Testis (tissue), 2 donors: ENCODE measurements at regions not wholly inside any gene's neighbourhood (a gene's known extent, or its start where the extent isn't known, plus 50 kb on each side); places are given as distances from the start of the nearest gene placed in this dataset.
"Not testable (repeated sequence)": the region's sequence is repeated elsewhere in the genome, so short reads cannot be mapped to it uniquely, and the experiment has no call there.

ENCODE experiments used
- DNase-seq: peaks from one replicate; pipeline ENCODE4 v3.0.0-alpha.2; 2019
- H3K27ac ChIP-seq, 2 donors: fragments of 200-600 bp; sonication (generic); one replicate each; pipeline ENCODE4 v1.5.1; 2019
- H3K27me3 ChIP-seq: fragments of 200-600 bp; sonication (generic); one replicate; pipeline ENCODE4 v1.5.1; 2019
- H3K36me3 ChIP-seq: fragments of 200-600 bp; sonication (generic); one replicate; pipeline ENCODE4 v1.5.1; 2017; ENCODE audit warnings: low read depth; ENCODE audit errors: missing control alignments
- H3K4me1 ChIP-seq: fragments of 200-600 bp; sonication (generic); one replicate; pipeline ENCODE4 v1.5.1; 2019
- H3K4me3 ChIP-seq, 2 donors: fragments of 200-600 bp; sonication (generic); one replicate each; pipeline ENCODE4 v1.5.1; 2017 to 2019
- H3K9me3 ChIP-seq: fragments of 200-600 bp; sonication (generic); one replicate; pipeline ENCODE4 v1.5.1; 2017
- POLR2A ChIP-seq: fragments of 450-650 bp; IDR thresholded peaks from one replicate; pipeline ENCODE4 v1.6.1; 2017; ENCODE audit warnings: antibody characterized with exemption, mild to moderate bottlenecking, moderate library complexity
- WGBS, 2 donors: methylation state at CpG; one replicate each; pipeline ENCODE4 v1.1.5; 2018; 5-methylcytosine and 5-hydroxymethylcytosine counted together
- intact Hi-C: fragments of 100-400 bp; cut with DNase I; formaldehyde crosslinking; loops from one replicate; pipeline ENCODE4 v1.15.1; 2023; ENCODE audit warnings: low total_unique reads
- TF ChIP-seq, protein P1 (sequence below), 3 experiments: fragments of 450-650 bp in 2 of 3; fragments of 200-600 bp in 1 of 3; sonication (generic) in 1 of 3; IDR thresholded peaks; one replicate each; pipeline ENCODE4 v1.5.1; 2016 to 2019; ENCODE audit warnings: antibody characterized with exemption in 3 of 3, mild to moderate bottlenecking in 2 of 3, moderate library complexity in 1 of 3

- H3K4me3 ChIP-seq: no peak overlapping the region
- no peaks in the 10 kb centered on the region for H3K9me3 ChIP-seq
- no peak for DNase-seq
- no peaks in the 10 kb centered on the region for H3K4me1 ChIP-seq
- 85 to 88% methylated on average over 4 of the region's 4 CpGs for WGBS, 2 donors
- H3K27ac ChIP-seq: no peak overlapping the region
- no peak for TF ChIP-seq POLR2A
- TF ChIP-seq, protein P1, sequence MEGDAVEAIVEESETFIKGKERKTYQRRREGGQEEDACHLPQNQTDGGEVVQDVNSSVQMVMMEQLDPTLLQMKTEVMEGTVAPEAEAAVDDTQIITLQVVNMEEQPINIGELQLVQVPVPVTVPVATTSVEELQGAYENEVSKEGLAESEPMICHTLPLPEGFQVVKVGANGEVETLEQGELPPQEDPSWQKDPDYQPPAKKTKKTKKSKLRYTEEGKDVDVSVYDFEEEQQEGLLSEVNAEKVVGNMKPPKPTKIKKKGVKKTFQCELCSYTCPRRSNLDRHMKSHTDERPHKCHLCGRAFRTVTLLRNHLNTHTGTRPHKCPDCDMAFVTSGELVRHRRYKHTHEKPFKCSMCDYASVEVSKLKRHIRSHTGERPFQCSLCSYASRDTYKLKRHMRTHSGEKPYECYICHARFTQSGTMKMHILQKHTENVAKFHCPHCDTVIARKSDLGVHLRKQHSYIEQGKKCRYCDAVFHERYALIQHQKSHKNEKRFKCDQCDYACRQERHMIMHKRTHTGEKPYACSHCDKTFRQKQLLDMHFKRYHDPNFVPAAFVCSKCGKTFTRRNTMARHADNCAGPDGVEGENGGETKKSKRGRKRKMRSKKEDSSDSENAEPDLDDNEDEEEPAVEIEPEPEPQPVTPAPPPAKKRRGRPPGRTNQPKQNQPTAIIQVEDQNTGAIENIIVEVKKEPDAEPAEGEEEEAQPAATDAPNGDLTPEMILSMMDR (IDR thresholded peaks at IDR 0.05): no peak
- H3K27me3 ChIP-seq: no peaks in the 10 kb centered on the region
- no peaks in the 10 kb centered on the region for H3K36me3 ChIP-seq
- intact Hi-C loops: no loop called here
Measured at GRCh38 chr3:150270883-150271590, 137.1 kb upstream of the TSC22D2 start.

- DNase-seq, H3K4me1 ChIP-seq, H3K4me3 ChIP-seq, H3K27me3 ChIP-seq, H3K36me3 ChIP-seq, H3K9me3 ChIP-seq, intact Hi-C loops, H3K27ac ChIP-seq: not testable (repeated sequence)
- 78% methylated on average over 3 of the region's 3 CpGs for WGBS, 2 donors
Measured at GRCh38 chr3:150270444-150270843, 137.7 kb upstream of the TSC22D2 start.

DNA sequence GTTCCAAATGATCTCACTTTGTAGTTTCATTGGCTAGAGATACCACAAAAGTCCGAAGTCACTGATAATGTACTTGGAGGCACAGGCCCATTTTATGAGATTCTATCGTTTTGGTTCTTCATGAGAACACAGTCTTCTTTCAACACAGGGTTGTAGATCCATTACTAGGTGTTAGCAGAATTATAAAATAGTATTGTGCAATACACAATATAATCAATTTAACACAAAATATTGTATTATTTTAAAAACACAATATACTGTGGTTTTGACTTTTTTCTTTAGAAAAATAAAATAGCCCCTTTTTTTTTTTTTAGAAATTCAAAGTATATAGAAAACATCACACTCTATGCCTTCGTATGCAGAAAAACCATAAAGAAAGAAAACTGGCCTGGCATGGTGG is 138.6 kb upstream of the TSC22D2 start:
- H3K36me3 ChIP-seq: no peaks in the 10 kb centered on the region
- WGBS, 2 donors: 58 to 81% methylated on average over 3 of the region's 3 CpGs
- intact Hi-C loops: no loop called here
- DNase-seq: no peak
- no peaks in the 10 kb centered on the region for H3K4me1 ChIP-seq
- H3K9me3 ChIP-seq: no peaks in the 10 kb centered on the region
- H3K4me3 ChIP-seq: no peak overlapping the region
- H3K27ac ChIP-seq: no peak overlapping the region
- TF ChIP-seq POLR2A: no peak
- TF ChIP-seq, protein P1 (IDR thresholded peaks at IDR 0.05): no peak
- H3K27me3 ChIP-seq: no peaks in the 10 kb centered on the region

DNA sequence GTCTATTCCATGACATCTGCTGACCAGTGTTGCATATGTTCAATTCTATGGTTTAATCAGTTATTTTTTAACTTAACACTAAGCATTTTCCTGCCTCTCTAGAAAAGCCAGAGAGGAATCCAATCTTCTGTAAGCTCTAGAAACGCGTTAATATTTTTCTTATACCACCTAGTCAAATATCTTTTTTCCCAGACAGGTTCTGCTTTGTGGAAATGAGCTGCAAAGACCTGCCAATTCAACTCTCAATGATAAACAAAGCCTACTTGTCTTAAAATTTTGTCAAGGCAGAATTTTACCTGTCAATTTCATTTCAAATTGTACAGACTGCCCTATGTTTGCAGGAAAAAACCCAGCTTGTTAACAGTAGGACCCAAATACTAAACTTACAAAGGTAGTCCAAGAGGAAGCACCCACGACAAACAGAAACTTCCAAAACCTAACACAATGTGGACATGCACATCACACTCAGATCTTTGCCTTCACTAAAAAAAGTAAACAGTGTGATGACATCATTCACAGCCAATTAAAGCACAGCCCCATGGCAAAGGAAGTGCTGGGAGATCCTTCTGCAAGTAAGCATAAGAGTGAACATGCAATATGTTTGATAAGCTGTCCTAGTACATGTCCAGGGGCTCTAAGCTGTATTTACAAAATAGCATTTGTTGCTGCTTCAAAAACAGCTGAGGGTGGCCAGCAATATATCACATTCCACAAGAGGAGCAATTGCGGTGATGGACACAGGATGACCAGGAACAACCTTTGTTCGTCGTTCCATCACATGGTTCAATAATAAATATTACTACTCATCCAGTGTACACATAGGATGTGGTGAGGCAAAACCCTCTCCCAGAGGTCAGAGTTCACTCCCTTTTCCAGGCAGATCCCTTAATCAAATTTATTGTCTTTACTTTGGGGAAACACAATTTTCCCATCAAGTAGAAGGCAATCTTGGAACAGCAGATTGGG is 139.4 kb upstream of the TSC22D2 start:
- TF ChIP-seq, protein P1 (IDR thresholded peaks at IDR 0.05): no peak
- no peak for TF ChIP-seq POLR2A
- WGBS, 2 donors: 82 to 83% methylated on average over 6 of the region's 6 CpGs
- no peak overlapping the region for H3K4me3 ChIP-seq
- no peaks in the 10 kb centered on the region for H3K27me3 ChIP-seq
- no peaks in the 10 kb centered on the region for H3K4me1 ChIP-seq
- H3K9me3 ChIP-seq: no peaks in the 10 kb centered on the region
- DNase-seq: no peak
- intact Hi-C loops: no loop called here
- H3K36me3 ChIP-seq: no peaks in the 10 kb centered on the region
- no peak overlapping the region for H3K27ac ChIP-seq

DNA sequence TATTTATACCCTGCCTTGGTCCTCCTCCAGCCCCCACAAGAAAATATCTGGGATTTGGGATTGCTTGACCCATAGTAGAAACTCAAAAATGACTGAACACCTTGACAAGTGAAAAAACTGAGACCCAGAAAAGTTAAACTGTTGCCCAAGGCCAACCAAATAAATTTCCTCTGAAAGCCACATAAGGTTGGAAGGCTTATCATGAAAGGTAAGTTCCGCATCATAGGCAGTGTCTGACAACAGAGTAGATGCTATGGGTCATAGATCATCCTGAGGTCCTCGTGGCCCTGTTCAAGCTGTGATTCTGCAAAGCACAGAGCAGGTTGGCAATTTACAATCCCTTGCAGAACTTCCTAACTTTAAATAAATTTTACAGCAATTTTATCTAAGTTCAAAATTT is 140.8 kb upstream of the TSC22D2 start:
- H3K4me3 ChIP-seq: no peak overlapping the region
- no peak overlapping the region for H3K27ac ChIP-seq
- no peaks in the 10 kb centered on the region for H3K9me3 ChIP-seq
- WGBS, 2 donors: 79 to 85% methylated on average over 2 of the region's 2 CpGs
- intact Hi-C loops: no loop called here
- H3K36me3 ChIP-seq: no peaks in the 10 kb centered on the region
- H3K4me1 ChIP-seq: no peaks in the 10 kb centered on the region
- no peaks in the 10 kb centered on the region for H3K27me3 ChIP-seq
- no peak for DNase-seq
- TF ChIP-seq, protein P1 (IDR thresholded peaks at IDR 0.05): no peak
- no peak for TF ChIP-seq POLR2A
